ENCODE measurements at regions not wholly inside any gene's neighbourhood (a gene's known extent, or its start where the extent isn't known, plus 50 kb on each side); places are given as distances from the start of the nearest gene placed in this dataset.

DNA sequence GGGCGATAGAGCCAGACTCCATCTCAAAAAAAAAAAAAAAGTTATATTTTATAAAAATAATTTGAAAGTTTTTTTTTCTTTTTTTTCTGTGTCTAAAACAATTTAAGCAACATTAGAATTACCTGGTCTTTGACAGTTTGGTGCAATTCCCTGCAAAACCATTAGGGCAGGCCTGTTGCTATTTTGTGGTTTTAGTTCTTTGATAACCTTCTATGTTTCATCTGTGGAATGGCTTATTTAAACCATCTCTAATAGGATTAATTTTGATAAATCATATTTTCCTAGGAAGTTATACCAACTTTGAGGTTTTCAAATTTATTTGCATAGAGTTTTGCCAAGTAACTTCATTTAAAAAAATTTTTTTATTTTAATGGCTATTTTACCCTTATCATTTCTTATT lies 141.2 kb upstream of the TWIST2 start:
- no peak for DNase-seq
- Histone ChIP-seq H3K4me3 (no peak overlapping the region), H3K9me3 (no peaks in the 10 kb centered on the region), H3K27ac (no peak overlapping the region), H3K4me1 (no peaks in the 10 kb centered on the region), H3K27me3 (no peaks in the 10 kb centered on the region), H3K36me3 (no peaks in the 10 kb centered on the region)
- WGBS (ENCODE audit: insufficient coverage, low coverage, low lambda C conversion rate, missing lambda C conversion rate): 80% methylated on average over 1 of the region's 1 CpG
- TF ChIP-seq POLR2A (IDR thresholded peaks at IDR 0.05): no peak
- peak in 2 of 4 donors; percentile 5 to 15 for TF ChIP-seq CTCF (IDR thresholded peaks at IDR 0.05)
- no peak for ATAC-seq
- intact Hi-C loops (cut with DNase I): no loop called here

DNA sequence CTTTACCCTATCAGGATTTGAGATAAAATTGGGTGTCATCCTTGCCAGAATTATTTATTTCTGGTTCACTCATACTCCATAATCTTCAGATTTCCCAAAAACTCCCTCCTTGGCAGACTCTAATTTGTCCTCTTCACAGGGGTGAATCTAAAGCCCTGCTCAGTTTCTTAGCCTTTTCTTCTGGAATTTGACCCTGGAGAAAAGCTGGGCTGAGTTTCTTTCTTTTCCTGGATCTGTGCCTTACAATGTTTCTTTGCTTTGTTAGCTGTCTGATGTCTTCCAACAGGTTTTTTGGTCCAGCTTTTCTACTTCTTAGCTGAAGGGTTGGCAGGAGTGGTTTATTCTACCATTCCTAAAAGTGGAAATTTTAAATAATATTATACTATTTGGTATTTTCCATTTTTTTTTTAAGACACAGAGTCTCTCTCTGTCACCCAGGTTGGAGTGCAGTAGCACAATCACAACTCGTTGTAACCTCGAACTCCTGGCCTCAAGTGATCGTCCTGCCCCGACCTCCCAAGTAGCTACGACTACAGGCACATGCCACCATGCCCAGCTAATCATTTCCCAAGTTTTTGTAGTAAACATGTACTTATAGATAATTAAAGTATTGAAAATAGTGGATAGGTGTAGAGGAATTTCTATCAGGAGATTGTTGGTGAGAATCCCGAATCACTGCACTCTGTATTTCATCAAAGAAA lies 138.4 kb upstream of the TWIST2 start:
- DNase-seq: no peak

DNA sequence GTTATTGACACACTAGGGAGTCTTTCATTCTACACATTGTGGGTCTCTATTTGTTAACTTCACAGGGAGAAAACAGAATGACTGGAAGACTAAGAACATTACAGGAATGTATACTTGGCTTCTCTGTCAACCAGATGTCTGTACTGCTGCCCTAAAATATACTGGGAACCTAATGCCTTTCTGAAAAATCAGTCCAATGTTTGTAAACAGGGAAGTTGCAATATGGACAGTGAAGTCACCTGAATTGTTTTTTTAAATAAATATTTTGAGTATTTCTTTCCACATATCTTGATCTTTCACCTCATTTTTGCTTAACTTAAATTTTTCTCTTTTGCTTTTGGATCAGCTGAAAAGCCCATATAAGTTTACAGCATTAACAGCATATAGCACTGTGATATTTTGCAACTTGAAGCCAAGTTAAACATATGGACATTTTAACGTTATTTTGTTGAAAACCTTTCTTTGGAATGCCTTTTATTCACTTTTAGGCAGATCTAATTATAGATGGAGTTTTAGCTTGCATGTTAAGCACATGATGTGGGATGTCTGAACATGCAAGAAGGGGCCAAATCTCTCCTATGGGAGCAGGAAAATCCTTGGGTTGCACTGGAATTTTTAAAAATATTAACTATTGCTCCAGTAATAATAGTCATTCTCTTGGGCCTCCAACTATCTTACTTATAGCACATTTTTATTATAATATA lies 137.7 kb upstream of the TWIST2 start:
- intact Hi-C loops (cut with DNase I): no loop called here

More for the DNA sequence above, 138.4 kb upstream of the TWIST2 start:
- TF ChIP-seq POLR2A (IDR thresholded peaks at IDR 0.05): no peak
- no peak for TF ChIP-seq CTCF (IDR thresholded peaks at IDR 0.05)
- no peaks in the 10 kb centered on the region for H3K27me3 ChIP-seq
- no peak overlapping the region for H3K27ac ChIP-seq
- H3K4me3 ChIP-seq: no peak overlapping the region
- 56% methylated on average over 6 of the region's 6 CpGs for WGBS (ENCODE audit: insufficient coverage, low coverage, low lambda C conversion rate, missing lambda C conversion rate)
- no peaks in the 10 kb centered on the region for H3K36me3 ChIP-seq
- no peak for ATAC-seq
- H3K9me3 ChIP-seq: no peaks in the 10 kb centered on the region
- intact Hi-C loops (cut with DNase I): no loop called here
- no peaks in the 10 kb centered on the region for H3K4me1 ChIP-seq

GRCh38 chr2:238710787-238711186 lies 137.1 kb upstream of the TWIST2 start:
- DNase-seq (no peak), ATAC-seq (no peak)
- no peaks in the 10 kb centered on the region for H3K27me3 ChIP-seq
- no peaks in the 10 kb centered on the region for H3K4me1 ChIP-seq
- H3K4me3 ChIP-seq: no peak overlapping the region
- intact Hi-C loops (cut with DNase I): no loop called here
- no peaks in the 10 kb centered on the region for H3K36me3 ChIP-seq
- H3K27ac ChIP-seq: no peak overlapping the region
- H3K9me3 ChIP-seq: no peaks in the 10 kb centered on the region
- no CpG with 5 or more reads among the region's 4 CpGs for WGBS (ENCODE audit: insufficient coverage, low coverage, low lambda C conversion rate, missing lambda C conversion rate)
- no peak for TF ChIP-seq CTCF (IDR thresholded peaks at IDR 0.05)

More for the DNA sequence above, 137.7 kb upstream of the TWIST2 start:
- TF ChIP-seq CTCF (IDR thresholded peaks at IDR 0.05) (no peak), POLR2A (IDR thresholded peaks at IDR 0.05) (no peak)
- no peaks in the 10 kb centered on the region for H3K36me3 ChIP-seq
- H3K27me3 ChIP-seq: no peaks in the 10 kb centered on the region
- no peak overlapping the region for H3K4me3 ChIP-seq
- no peak overlapping the region for H3K27ac ChIP-seq
- no peaks in the 10 kb centered on the region for H3K9me3 ChIP-seq
- no peaks in the 10 kb centered on the region for H3K4me1 ChIP-seq
- 27% methylated on average over 1 of the region's 1 CpG for WGBS (ENCODE audit: insufficient coverage, low coverage, low lambda C conversion rate, missing lambda C conversion rate)
- ATAC-seq (no peak), DNase-seq (no peak)
